Activated CD4-positive, alpha-beta T cell treated with anti-CD3 and anti-CD28 coated beads, Interleukin-2, amount 50 U/mL, for 24 hours (primary cell): ENCODE measurements at regions not wholly inside any gene's neighbourhood (a gene's known extent, or its start where the extent isn't known, plus 50 kb on each side); places are given as distances from the start of the nearest gene placed in this dataset.
"Not testable (repeated sequence)": the region's sequence is repeated elsewhere in the genome, so short reads cannot be mapped to it uniquely, and the experiment has no call there.

ENCODE experiments used
- DNase-seq, 2 donors: peaks; one replicate each; pipeline ENCODE4 v3.0.0-alpha.2; 2020; ENCODE audit warnings: low read depth in 1 of 2, low spot score in 1 of 2

DNA sequence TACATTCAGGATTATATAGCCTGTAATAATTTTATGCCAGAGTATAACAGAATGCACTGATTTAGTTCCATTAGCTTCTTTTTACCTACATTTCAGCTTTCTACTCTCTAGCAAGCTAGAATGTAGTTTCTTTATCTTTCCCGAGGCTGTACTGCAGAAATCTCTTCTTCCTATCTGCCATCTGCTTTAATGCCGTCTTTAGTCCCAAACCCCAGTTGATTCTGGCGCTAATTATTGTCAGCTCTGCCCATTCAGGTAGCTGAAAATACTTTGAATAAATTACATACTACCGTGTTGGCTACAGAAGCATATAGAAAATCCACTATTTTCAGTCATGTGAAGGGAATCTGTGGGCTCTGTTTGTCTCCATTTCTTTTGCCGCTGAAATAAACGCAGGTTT is 706.7 kb downstream of the NTRK3 start:
- DNase-seq: no peak

DNA sequence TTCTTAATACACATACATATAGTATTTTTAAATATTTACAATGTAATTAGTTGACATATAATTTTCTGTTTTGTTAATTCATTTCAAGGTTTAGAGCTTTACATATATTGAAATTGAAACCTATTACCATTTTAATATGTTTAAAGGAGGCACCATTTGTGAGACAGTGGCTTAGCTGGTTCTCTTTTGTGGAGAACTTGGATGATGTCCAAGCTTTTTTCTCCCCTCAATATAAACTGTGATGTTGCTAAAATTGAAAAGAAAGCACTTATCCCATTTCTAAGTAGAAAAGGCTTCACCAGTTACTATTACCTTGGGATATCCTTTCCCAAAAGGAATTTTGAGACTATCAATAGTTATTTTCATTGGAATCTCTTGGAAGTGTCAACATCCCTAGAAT is 707.2 kb downstream of the NTRK3 start:
- DNase-seq: no peak

DNA sequence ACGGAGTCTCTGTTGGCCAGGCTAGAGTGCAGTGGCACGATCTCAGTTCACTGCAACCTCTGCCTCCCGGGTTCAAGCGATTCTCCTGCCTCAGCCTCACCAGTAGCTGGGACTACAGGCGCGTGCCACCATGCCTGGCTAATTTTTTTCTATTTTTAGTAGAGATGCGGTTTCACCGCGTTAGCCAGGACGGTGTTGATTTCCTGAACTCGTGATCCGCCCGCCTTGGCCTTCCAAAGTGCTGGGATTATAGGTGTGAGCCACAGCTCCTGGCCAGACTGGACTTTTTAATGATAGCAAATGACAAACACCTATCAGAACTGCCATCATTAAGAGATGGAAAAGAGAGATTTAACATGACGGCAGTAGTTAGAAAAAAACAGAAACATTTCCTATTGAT is 707.9 kb downstream of the NTRK3 start:
- not testable (repeated sequence) for DNase-seq

DNA sequence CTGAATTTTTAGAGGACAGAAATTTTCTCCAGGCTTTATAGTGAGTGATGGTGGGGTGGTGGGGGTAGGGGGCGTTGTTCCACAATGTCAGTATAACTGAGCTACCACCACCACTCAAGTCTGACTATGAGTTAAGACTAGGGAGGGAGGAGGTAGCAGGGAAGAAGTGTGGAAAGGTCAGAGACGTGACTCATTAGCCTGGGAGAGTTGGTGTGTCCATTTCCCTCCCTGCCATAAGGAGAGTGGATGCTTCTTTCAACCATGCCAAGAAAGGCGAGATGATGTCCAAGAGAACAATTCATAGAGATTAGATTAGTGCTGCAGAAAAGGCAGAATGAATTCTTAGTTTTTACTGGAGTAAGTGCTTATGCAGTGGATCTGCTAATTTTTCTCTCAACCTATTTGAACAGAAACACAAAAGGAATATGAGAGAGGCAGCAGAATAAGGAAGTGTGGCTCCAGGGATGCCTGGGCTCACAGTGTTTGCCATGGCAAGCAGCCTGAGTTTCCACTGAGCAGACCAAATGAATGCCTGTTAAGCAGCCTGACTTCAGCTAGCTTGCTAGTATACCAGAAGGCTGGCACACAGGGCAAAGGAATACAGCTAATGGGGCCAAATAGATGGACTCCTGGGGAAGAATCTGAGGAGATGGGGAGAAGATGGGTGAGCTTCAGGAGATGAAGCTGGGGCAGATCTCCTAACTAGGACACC is 708.9 kb downstream of the NTRK3 start:
- no peak for DNase-seq

DNA sequence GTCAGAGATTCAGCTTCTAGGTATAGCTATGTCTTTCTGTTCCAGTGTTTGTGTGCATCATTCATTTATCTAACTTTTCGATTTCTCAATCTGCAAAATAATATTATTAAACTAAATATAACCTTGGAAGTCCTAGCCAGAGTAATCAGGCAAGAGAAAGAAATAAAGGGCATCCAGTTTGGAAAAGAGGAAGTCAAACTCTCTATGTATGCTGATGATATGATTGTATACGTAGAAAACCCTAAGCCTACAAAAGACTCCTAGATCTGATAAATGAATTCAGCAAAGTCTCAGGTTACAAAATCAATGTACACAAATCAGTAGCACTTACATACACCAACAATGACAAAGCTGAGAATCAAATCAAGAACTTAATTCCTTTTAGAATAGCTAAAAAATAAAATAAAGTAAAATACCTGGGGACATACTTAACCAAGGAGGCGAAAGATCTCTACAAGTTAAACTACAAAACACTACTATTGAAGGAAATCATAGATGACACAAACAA is 718.2 kb downstream of the NTRK3 start:
- DNase-seq: no peak

DNA sequence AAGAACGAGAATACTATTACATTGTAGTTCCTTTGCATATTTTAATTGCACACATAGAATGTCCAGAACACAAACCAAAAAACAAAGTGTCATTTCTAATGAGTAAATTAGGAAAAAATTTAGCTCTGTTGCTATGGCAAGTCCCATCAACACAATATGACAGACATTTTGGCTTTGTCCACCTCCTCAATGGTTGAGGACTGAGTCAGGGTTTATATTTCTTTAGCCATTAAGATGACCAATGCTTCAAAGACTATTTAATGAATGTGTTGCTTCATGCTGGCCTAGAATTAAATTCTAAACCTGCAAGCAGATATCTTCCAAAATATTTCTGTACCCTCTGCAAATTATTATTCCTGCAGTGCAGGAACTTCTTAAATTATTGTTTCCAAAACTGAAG is 719.2 kb downstream of the NTRK3 start:
- DNase-seq: no peak

DNA sequence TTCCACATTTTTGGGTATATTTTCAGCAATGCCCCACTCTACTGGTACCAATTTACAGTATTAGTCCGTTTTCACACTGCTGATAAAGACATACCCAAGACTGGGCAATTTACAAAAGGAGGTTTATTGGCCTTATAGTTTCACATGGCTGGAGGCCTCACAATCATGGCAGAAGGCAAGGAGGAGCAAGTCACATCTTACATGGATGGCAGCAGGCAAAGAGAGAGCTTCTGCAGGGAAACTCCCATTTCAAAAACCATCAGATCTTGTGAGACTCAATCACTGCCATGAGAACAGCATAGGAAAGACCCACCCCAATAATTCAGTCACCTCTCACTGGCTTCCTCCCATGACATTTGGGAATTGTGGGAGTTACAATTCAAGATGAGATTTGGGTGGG is 722.9 kb downstream of the NTRK3 start:
- not testable (repeated sequence) for DNase-seq

DNA sequence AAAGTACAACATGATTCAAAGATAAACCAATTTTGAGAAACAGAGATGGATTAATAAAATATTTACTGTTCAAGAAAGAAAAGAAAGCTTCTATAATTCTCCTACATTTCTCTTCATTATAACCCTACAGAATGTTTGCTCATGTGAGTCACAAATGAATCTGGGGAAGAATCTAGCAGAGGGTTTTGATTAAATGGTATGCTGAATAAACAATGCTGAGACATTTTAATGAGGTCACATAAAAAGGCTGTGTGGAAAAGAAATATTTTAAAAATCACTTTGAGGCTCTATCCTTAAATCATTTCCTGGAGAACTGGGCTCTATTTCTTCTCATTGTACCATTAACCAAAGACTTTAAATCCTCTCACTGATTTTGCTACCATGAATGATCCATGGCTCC is 727.7 kb downstream of the NTRK3 start:
- DNase-seq: no peak

DNA sequence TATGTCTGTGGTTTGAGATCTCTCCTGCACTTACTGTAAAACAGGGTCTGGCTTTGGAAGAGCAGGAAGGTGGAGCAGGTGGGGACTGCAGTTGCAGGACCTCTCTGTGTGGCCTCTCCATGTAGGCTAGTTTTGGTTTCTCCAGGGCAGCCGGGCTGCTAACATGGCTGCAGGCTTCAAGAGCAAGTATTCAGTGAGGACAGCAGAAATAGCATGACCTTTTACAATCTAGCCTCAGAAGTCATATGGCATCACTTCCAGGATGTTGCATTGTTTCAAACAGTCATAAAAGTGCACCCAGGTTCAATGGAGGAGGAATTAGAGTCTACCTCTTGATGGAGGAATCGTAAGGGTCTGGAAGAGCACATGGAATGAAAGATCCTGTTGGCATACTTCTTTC is 728.7 kb downstream of the NTRK3 start:
- DNase-seq: no peak

DNA sequence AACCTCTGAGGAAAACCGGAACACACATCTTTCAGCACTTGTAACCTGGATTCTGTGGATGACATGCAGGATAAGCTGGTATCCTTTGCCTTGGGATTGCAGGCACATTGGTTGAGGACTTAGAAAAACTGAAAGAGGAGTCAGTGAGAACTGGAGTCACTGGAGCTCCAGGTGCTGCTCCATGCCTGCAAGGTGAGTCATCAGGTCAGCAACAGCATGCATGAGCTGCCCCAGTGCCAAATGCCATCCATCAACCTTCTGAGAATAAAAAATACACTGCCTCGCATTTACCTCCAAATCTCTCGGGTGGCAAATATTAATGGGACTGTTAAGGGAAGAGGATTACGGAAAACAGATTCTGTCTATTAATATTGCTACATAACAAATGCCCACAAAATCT is 729.1 kb downstream of the NTRK3 start:
- no peak for DNase-seq

DNA sequence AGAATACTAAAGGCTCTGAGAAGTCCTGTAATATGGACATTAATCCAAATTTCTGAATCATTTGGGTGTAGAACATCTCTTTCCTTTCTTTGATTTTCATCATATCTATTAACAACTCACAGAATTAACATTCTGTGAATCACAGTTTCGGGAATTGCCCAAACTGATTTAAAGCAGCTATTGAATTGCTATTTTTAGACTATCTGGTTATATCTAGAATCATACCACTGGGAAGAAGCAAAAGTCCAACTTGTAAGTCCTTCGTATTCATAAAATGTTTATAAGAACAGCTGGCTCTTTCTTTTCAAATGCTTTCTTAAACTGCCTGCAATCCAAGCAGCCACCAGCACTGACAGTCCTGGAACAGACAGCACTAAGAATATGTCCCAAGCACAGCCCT is 733.0 kb downstream of the NTRK3 start:
- DNase-seq: no peak

DNA sequence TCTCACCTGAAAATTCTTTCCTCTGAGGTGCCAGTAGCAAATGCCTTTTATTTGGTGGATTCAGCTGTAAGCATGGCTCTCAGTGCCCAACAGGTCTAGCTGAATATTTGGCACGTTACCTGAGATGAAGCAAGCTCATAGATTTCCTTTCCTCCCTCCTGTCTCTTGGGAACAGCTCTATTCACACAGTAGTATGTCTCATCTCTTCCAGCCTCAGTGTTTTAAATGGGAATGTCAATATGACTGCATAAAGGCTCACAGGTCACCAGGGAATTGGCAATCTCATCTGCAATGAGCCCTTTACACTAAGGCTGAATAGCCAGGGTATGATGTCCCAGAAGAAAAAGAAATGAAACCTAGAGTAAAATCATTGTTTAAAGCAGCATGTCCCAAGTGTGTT is 733.5 kb downstream of the NTRK3 start:
- no peak for DNase-seq

DNA sequence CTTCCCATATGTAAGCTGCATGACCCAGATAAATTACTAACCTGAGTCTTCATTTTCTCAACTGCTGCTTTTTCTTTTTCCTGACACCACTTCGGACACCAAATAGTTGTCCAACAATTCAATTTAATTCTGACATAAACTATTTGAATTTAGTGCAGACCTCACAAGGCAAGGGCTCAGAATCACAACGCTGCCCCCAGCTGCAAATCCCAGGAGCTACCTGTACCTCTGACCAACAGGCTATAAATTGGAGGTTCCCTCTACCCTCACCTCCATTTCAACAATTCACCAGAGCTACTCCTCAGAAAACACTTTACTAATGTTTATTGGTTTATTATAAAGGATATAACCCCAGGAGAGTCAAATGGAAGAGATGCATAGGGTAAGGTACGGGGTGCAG is 737.6 kb downstream of the NTRK3 start:
- DNase-seq: no peak

DNA sequence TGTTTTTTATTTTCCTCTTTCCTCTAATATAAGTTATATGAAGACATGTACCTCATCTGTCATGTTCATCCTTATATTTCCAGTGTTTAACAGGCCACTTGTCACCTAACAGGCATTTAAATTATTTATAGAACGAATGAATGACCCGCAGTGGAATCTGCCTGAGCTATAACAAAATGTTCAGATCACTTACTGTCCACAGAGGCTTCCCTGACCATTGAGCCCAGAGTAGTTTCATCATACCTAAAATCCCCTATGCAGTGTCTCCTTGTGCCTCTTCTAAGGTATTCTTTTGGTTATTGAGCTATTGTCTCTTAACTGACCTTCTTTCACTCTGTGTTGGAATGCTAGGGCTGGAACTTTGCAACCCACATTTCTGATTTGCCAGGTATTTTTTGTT is 748.5 kb downstream of the NTRK3 start:
- no peak for DNase-seq

DNA sequence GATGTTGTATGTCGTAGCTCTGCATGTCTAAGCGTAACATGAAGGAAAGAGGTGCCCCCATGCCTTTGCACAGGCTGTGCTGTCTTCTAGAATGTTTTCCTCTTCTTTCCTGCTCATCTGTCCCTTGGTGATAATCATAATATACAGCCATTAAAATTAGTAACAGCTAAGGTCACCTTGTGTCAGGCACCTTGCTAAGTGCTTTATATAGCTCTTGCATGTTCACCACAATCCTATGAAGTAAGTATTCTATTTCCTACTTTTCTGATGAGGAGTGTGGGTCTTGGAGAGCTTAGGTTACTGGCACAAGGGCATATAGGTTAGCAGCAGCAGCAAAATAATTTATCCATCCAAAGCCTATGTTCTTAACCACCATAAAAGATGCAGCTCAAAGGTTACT is 754.4 kb downstream of the NTRK3 start:
- DNase-seq: no peak

DNA sequence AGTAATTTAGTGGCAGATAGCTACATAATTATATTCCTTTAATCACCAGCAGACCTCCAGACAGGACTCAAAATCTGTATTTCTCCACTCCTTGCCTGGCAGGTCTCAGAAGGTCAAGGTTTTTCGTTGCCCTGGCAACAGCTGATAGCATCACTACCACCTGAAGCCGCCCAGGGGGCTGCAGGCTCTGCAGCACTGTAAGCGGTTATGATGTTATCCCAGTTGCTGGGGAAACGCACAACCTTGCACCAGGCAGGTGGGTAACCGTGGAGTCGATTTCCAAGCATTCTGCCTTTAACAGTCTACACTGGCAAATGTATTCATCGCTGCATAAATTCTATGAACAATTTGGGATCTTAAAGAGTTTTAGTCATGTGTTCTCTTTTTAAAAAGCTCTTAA is 756.3 kb downstream of the NTRK3 start:
- no peak for DNase-seq

DNA sequence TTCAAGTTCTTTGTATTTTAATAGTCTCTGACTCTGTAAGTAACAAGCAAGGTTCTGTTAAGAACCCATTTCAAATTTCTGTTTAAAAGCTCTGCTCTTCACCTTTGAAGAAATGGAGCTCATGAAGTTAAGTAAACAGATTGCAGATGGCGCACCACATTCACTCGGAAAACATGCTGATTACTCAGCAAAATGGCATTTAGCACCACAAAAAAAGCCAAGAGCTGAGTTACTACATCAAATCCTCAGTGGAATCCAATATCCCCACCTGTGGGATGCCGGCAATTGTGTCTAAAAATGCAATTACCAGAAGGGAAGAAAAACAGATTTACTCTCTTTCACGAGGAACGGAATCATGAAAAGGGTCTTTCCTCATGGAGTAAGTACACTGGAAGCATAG is 758.0 kb downstream of the NTRK3 start:
- DNase-seq: no peak

DNA sequence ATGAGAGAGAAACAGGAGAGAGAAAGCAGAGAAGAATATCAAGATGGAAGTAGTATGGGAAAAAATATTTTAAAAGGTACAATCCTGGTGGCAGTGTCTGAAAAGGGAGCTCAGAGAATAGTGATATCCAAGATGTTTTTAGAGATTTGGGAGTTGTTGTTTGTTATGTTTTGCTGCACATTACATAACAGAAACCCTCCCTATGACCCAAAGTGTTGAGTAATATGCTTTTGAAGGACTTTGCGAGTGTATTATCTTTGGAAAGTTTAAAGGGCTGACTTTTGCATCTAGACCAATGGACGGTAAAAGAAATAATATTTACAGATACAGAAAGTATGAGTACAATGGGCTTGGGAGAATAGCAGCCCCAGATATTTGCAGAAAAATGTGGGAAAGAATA is 759.7 kb downstream of the NTRK3 start:
- DNase-seq: no peak

DNA sequence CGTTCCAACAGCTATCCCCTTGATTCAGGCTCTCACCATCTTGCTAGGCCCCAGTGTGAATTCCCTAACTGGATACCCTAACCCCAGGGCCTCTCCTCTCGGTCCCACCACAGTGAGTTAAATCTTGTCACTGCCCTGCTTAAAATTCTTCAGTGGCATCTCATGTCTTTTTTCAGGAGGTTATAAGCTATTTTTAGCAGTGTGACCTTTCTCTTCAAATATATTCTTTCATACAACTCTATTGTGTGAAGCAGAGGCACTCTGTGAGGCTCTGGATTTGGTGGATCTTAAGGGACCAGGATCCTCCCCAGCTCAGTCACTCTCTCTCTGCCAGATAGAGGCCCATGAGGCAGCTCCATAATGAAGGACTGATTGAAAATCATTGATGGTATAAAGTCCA is 760.4 kb downstream of the NTRK3 start:
- DNase-seq: no peak

DNA sequence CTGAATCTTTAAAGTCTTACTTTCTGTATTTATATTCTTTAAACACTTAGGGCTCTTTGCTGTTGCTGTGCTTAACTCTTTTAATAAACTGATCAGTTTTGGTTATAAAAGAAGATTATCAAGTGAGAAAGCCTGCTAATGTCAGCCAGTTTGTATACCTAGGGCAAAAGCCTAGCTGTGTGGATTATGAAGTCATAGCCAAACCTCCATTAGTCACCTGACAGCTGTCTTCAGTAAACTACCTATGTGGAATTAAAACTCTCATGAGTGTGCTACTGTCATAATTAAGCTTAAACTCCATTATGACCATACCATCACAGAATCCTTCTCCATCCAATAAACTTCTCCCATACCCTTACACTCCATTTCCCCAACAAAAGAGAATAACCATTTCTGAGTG is 762.7 kb downstream of the NTRK3 start:
- no peak for DNase-seq

DNA sequence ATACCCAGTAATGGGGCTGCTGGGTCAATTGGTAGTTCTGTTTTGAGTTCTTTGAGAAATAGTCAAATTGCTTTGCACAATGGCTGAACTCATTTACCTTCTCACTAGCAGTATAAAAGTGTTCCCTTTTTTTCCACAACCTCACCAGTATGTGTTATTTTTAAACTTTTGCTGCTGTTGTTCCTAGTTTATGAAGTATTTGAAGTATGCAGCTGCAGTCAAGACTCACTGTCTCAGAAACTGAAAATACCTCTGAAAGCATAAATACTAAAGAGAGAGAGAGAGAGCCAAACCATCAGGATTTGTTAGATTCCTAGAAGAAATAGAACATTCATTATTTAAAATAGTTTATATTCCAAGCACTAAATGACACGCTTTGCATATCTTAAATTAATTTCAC is 764.2 kb downstream of the NTRK3 start:
- no peak for DNase-seq

DNA sequence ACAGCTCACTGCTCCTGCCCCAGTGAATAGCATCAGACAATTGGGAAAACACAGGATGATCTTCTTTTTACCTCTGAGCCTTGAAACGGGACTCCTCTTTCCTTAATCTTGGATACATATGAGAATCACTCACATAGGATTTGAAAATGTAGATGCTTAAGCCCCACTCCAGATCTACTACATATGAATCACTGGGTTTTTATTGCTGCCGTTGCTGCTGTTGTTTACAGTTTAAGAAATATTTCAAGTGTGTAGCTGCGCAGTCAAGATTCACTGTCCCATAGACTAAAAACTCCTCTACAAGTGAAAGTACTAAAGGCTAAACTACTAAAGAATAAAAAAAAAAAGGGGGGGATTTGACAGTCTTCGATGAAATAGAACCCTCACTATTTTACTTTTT is 765.9 kb downstream of the NTRK3 start:
- DNase-seq: no peak

DNA sequence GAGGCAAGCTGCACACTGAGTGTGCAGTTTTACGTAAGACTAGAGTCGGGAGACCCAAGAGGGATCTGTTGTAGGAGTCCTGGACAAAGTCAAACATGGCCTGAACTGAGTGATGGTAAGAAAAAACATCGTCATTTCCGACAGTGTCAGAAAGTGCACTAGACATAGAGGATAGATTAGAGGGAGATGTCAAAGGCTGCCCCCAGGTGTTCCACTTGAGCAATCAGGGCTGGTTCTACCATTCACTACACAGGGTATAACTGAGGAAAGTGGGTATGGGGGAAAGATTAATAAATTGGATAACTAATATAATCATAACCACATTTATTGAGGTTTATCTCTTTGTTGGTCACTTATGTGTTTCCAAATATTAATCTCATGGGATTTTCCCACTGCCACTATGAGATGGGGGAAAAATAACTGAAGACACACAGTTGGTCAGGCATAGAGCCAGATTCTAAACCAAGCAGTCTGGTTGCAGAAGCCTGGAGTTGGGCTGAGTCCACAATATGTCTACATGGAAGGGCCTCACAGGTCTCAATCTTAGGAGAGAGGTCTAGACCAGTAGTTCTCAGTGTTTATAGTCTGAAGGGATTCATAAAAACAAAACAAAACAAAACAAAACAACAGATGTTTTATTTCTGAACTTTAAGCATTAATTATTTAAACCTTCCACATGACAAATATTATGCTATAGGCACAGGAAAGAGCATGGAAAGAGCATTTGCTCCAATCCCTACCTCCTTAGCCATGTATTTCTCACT is 766.5 kb downstream of the NTRK3 start:
- no peak for DNase-seq
